NCI-H2171 treated with DMSO at 0.1 percent for 48 hours (cell line): ENCODE measurements at regions not wholly inside any gene's neighbourhood (a gene's known extent, or its start where the extent isn't known, plus 50 kb on each side); places are given as distances from the start of the nearest gene placed in this dataset.
"Not testable (repeated sequence)": the region's sequence is repeated elsewhere in the genome, so short reads cannot be mapped to it uniquely, and the experiment has no call there.

ENCODE experiments used
- DNase-seq: peaks from one replicate; lab custom pipeline; 2025; lab: John Stamatoyannopoulos, UW

GRCh38 chr1:209109001-209109785 lies 474.3 kb upstream of the CAMK1G start:
- DNase-seq: no peak

- DNase-seq: no peak
Observed at GRCh38 chr1:209113521-209113920, 470.0 kb upstream of the CAMK1G start.

- DNase-seq: no peak
Observed at GRCh38 chr1:209116705-209117104, 466.8 kb upstream of the CAMK1G start.

- no peak for DNase-seq
Observed at GRCh38 chr1:209123601-209124000, 459.9 kb upstream of the CAMK1G start.

GRCh38 chr1:209129091-209129490 lies 454.4 kb upstream of the CAMK1G start:
- not testable (repeated sequence) for DNase-seq

DNA sequence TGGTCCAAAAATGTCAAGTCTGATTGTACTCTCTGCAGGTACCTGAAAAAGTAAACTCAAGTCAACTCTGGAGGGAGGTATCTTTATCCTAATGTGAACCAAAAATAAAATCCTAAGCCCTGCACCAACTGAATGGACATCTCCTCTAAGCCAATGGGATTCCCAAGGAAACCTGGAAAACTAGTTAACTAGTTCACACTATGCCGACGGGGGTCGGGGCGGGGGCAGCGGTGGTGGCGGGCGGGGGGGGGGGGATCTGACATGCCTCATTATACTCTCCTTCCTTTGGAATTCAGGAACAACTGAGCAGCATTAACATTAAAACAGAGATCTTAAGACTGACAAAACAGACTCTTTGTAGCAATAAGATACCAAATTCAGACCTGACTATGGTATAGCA lies 452.6 kb upstream of the CAMK1G start:
- no peak for DNase-seq

GRCh38 chr1:209132736-209133467 lies 450.6 kb upstream of the CAMK1G start:
- no peak for DNase-seq

GRCh38 chr1:209134001-209134400 lies 449.5 kb upstream of the CAMK1G start:
- no peak for DNase-seq

DNA sequence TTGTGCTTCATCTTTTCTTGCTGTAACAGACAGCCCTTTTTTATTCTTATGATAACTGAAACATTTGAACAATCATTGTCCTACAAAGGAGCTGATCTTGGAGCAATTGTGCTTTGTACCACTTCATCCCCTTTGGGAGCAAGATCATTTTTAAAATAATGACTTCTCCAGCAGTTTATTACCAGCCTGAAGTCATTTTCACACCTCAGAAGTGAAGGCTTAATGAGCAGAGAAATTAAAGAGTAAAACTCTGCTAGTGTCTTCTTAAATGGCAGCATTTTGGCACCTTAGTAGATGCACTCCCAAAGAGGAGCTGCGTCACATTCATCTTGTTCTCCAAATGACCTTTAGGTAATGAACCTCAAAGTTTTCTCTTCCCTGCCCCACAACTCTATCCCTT lies 439.6 kb upstream of the CAMK1G start:
- no peak for DNase-seq

- DNase-seq: no peak
Observed at GRCh38 chr1:209150114-209150513, 433.4 kb upstream of the CAMK1G start.

DNA sequence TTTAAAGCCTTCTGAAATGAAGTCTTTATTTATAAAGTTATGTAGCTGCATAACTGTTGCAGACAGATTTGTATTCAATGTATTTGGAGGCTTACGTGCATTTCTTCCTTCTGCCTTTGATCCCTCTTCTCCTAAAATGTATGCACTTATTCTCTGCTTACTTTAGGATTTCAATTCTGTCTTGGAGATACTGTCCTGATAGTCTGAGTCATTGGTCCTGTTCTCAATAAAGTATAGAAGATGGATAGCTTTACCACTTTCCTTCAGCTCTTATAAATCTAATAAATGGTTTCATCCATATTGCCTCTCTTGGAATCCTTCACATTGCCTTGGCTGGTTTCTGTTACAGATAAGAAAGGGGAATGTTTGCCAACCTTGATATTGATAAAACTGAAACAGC lies 430.1 kb upstream of the CAMK1G start:
- DNase-seq: no peak

DNA sequence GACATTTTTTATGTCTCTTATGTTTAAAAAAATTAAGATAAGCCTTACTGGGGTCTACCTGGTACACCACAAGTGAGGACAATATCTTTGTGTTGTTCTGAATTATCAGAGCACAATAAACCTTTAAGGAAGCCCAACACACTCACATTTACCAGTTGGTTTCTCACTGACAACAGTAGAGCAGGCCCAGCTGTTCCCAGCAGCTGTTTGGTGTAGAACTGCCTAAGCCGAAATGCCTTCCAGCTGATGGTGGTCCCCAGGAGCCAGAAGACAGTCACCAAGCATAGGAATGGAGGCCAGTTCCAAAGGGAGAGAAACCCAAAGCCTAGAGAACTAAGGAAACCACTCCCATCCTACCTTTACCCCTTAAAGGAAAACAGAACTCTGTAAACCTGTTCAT lies 428.6 kb upstream of the CAMK1G start:
- peak; percentile 10 for DNase-seq

GRCh38 chr1:209155546-209155945 lies 428.0 kb upstream of the CAMK1G start:
- no peak for DNase-seq

DNA sequence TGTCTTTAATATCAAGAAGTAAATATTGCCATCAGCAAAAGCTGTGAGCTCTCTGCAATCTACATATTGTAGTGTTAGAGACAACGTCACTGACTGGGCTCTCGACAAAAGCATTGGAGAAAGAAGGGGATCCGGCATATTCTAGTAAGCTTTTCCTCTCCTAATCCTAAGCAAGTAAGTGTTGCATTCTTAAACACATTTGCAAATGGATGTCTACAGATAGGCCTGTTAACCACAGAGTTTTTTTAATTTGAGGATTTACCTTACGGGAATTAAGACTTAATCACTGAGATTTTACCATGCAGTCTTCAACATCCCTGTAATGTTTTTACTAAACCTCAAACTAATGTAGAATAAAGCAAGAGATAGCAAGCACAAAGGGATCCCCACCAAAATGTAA lies 426.5 kb upstream of the CAMK1G start:
- no peak for DNase-seq

DNA sequence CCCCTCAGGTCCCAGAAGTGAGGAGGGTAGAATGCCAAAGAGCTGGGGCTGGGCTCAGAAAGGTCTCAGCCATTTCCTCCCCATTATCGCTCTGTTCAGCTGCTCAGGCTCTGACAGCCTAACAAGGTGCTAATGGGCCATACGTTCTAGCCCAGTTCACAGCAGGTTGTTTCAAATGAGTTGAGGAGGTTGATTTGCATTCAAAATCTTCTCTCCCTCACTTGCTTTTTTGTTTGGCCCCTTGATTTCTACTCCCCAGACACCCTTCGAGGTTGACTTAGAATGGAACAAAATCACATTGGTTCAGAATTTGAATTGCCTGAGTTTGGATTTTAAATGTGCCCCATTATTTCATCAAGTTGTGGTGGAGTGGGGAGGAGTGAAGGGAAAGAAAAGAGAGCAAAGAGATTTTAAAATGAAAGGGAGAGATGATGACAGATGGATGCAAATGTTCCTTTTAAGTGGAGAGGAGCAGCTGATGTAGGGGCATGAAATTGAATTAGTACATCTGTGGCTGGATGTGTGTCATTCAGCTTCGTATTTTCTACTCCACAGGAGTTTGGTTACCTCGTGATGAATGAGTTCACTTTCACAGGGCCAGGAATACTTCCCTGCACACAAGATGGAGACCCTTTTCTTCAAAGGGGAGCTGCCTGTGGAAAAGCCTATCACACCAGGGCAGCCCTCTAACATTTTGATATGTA lies 425.8 kb upstream of the CAMK1G start:
- DNase-seq: peak; percentile 53

- peak; percentile 59 for DNase-seq
Observed at GRCh38 chr1:209158851-209159250, 424.7 kb upstream of the CAMK1G start.

DNA sequence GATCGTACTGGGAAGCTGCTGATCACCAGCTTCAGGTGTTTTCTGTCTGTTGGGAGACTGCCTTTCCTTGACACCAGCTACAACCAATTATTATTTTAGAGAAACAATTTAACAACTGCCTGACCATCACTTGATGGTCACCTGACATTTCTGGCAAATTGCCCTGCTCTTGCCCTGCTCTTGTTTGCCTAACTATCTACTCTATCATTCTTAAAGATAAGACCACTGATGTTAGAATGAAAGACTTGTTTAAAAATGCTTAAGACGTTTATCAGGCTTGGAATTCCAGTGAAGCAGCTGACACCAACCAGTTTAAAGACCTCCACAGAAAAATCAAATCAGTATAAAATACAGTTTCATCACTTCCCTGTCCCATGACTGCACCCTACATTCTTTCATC lies 423.3 kb upstream of the CAMK1G start:
- no peak for DNase-seq

- no peak for DNase-seq
Observed at GRCh38 chr1:209162651-209163050, 420.9 kb upstream of the CAMK1G start.

- no peak for DNase-seq
Observed at GRCh38 chr1:209168204-209168603, 415.3 kb upstream of the CAMK1G start.

DNA sequence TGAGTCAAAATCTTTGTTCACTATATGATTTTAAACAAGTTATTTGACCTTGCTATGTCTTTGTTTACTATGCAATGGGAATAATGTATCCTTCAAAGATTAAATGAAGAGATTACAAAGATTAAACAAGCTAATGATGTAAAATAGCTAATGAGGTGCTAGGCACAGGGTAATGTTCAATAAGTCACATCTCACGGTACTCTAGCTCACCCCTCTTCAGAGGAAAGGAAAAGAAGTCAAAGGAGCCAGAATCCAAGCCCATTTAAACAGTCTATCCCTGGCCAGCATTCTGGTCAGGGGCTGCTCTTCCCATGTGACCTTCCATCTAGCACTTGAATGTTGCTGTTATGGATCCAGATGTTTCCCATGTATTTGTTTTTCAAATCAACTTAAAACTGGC lies 412.4 kb upstream of the CAMK1G start:
- no peak for DNase-seq

GRCh38 chr1:209172286-209172685 lies 411.2 kb upstream of the CAMK1G start:
- DNase-seq: no peak

DNA sequence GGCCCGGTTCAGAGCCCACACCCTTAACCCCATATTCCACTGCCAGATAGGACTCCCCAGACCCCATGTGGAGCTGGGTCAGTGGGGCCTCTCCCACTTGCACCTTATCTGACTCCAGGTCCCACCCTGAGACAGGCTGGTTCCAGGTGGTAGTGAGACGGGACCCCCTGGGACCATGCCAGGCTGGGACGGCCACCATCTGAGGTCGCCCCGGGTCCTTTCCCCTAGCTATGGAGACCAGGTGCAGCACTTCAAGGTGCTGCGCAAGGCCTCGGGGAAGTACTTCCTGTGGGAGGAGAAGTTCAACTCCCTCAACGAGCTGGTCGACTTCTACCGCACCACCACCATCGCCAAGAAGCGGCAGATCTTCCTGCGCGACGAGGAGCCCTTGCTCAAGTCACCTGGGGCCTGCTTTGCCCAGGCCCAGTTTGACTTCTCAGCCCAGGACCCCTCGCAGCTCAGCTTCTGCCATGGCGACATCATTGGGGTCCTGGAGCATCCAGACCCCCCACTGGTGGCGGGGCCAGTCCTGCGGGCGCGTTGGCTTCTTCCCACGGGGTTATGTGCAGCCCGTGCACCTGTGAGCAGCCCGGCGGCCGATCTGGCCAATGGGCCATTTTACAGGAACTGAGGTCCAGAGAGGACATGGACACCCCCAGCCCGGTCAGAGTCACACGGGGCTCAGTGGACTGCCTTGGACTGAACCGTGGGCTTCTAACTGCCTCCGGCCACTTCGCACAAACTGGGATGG lies 410.5 kb upstream of the CAMK1G start:
- not testable (repeated sequence) for DNase-seq
